ENCODE measurements at regions not wholly inside any gene's neighbourhood (a gene's known extent, or its start where the extent isn't known, plus 50 kb on each side); places are given as distances from the start of the nearest gene placed in this dataset.

GRCh38 chr17:22138861-22139469 is 446.6 kb downstream of the KCNJ18 start:
- no peak for TF ChIP-seq ZNF274 (IDR thresholded peaks at IDR 0.05; ENCODE audit: low read depth, low read length)
- no peak for TF ChIP-seq YY1 (IDR thresholded peaks at IDR 0.05; ENCODE audit: insufficient read depth, insufficient read length)

All from NT2/D1 (cell line).